Epithelial cell of proximal tubule (primary cell): ENCODE measurements at regions not wholly inside any gene's neighbourhood (a gene's known extent, or its start where the extent isn't known, plus 50 kb on each side); places are given as distances from the start of the nearest gene placed in this dataset.

Source experiments
- DNase-seq: peaks from one replicate; pipeline ENCODE4 v3.0.0-alpha.2; 2011; ENCODE audit warnings: low read depth
- H3K4me3 ChIP-seq: 2 replicates; pipeline ENCODE4 v1.5.1; 2011; ENCODE audit warnings: low read depth, mild to moderate bottlenecking, low read length
- CTCF ChIP-seq: conservative IDR thresholded peaks from 2 replicates; pipeline ENCODE4 v1.5.1; 2012; ENCODE audit warnings: low read depth, mild to moderate bottlenecking, low read length

- DNase-seq = no peak
- H3K4me3 ChIP-seq = no peak overlapping the region
- TF ChIP-seq CTCF = no peak
Observed at GRCh38 chr21:38957575-38958322, 152.0 kb downstream of the ETS2 start.

GRCh38 chr21:38956856-38957571, 151.3 kb downstream of the ETS2 start:
- no peak for TF ChIP-seq CTCF
- DNase-seq = no peak
- no peak overlapping the region for H3K4me3 ChIP-seq

- TF ChIP-seq CTCF = no peak
- H3K4me3 ChIP-seq = no peak overlapping the region
- no peak for DNase-seq
Observed at GRCh38 chr21:38956521-38956855, 150.8 kb downstream of the ETS2 start.

GRCh38 chr21:38956007-38956406, 150.3 kb downstream of the ETS2 start:
- no peak for DNase-seq
- no peak overlapping the region for H3K4me3 ChIP-seq
- no peak for TF ChIP-seq CTCF

GRCh38 chr21:38955495-38955894, 149.8 kb downstream of the ETS2 start:
- H3K4me3 ChIP-seq = no peak overlapping the region
- DNase-seq = no peak
- TF ChIP-seq CTCF = no peak

GRCh38 chr21:38954588-38955004, 148.9 kb downstream of the ETS2 start:
- DNase-seq = no peak
- no peak for TF ChIP-seq CTCF
- H3K4me3 ChIP-seq = no peak overlapping the region

GRCh38 chr21:38953516-38953915, 147.8 kb downstream of the ETS2 start:
- TF ChIP-seq CTCF = no peak
- DNase-seq = no peak
- no peak overlapping the region for H3K4me3 ChIP-seq
